ENCODE measurements at regions not wholly inside any gene's neighbourhood (a gene's known extent, or its start where the extent isn't known, plus 50 kb on each side); places are given as distances from the start of the nearest gene placed in this dataset.

DNA sequence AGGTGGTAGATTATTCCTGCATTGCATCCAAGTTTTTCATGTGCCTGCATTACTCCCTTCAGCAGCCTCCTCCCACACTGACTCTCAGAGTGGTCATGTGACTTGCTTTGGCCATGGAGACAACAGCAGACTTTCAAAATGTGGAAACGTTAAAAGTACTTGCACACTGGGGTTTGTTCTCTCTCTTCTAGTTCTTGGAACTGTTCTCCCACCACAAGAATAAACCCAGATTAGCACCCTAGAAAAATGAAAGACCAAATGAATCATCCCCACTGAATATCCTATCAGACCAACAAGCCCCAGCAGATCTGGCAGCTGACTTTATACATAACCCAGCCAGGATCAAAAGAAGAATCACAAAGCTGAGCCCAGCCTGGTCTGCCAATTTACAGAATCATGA is 398.5 kb downstream of the VPS13C start:
- no peaks in the 10 kb centered on the region for H3K4me1 ChIP-seq (ENCODE audit: control insufficient read depth in 1 of 2, insufficient read depth in 2 of 2, low read length in 2 of 2)
- no peaks in the 10 kb centered on the region for H3K9me3 ChIP-seq (ENCODE audit: control insufficient read depth in 1 of 2, insufficient read depth in 1 of 2, low read depth in 1 of 2, low read length in 2 of 2)
- intact Hi-C loops (cut with micrococcal nuclease), result no loop called here
- ATAC-seq (no peak), DNase-seq (ENCODE audit: low read depth, low spot score) (no peak)
- TF ChIP-seq POLR2A (IDR thresholded peaks at IDR 0.05; ENCODE audit: borderline replicate concordance, extremely low read depth, insufficient read depth, insufficient read length) (no peak), FOSL1 (IDR thresholded peaks at IDR 0.05; ENCODE audit: low read depth) (no peak)
- H3K4me3 ChIP-seq (replicated peaks in 1 of 2; ENCODE audit: low read depth in 1 of 2, low read length in 2 of 2), result no peak overlapping the region
- CTCF ChIA-PET, result no interaction called here
- H3K27me3 ChIP-seq (ENCODE audit: insufficient read depth, low read length), result peaks cover 7% of the 10 kb centered on the region
- BruUV-seq (replicated peaks), result no TSS peak
- H3K9ac ChIP-seq (ENCODE audit: low read length), result no peak overlapping the region
- no peaks in the 10 kb centered on the region for H3K9me2 ChIP-seq (ENCODE audit: insufficient read depth)
- RAD21 ChIA-PET (ENCODE audit: low non-redundant PET in 1 of 2, low total read pairs in 2 of 2, uncharacterized antibody in 2 of 2, unreplicated experiment in 2 of 2), result no interaction called here
- no peaks in the 10 kb centered on the region for H3K36me3 ChIP-seq (ENCODE audit: control insufficient read depth in 1 of 2, insufficient read depth in 2 of 2, low read length in 2 of 2)
- no peak overlapping the region for H3K27ac ChIP-seq (ENCODE audit: low read depth, low read length)
- H3K4me2 ChIP-seq (ENCODE audit: low read length), result no peak overlapping the region
- POLR2A ChIA-PET, result no interaction called here
- H3K79me2 ChIP-seq (ENCODE audit: insufficient read depth, low read length), result no peaks in the 10 kb centered on the region
- no peaks in the 10 kb centered on the region for H4K20me1 ChIP-seq (ENCODE audit: insufficient read depth)
- H2AFZ ChIP-seq (ENCODE audit: low read depth, low read length, poor library complexity, severe bottlenecking), result no peak overlapping the region

GRCh38 chr15:61660579-61660978 is 399.7 kb downstream of the VPS13C start:
- H3K4me1 ChIP-seq (ENCODE audit: control insufficient read depth in 1 of 2, insufficient read depth in 2 of 2, low read length in 2 of 2), result no peaks in the 10 kb centered on the region
- no peak overlapping the region for H3K4me2 ChIP-seq (ENCODE audit: low read length)
- ATAC-seq (no peak), DNase-seq (ENCODE audit: low read depth, low spot score) (no peak)
- TF ChIP-seq CBX3 (IDR thresholded peaks at IDR 0.05; ENCODE audit: low read depth), result no peak
- no peak for TF ChIP-seq SRF (IDR thresholded peaks at IDR 0.05; ENCODE audit: low read depth)
- TF ChIP-seq ATF3 (IDR thresholded peaks at IDR 0.05), result no peak
- TF ChIP-seq POLR2AphosphoS5 (IDR thresholded peaks at IDR 0.05; ENCODE audit: low read depth, low read length), result no peak
- TF ChIP-seq EZH2phosphoT487 (IDR thresholded peaks at IDR 0.05; ENCODE audit: borderline replicate concordance), result no peak
- no peak for TF ChIP-seq CEBPB (IDR thresholded peaks at IDR 0.05; ENCODE audit: low read depth)
- TF ChIP-seq EZH2 (IDR thresholded peaks at IDR 0.05), result no peak
- CTCF ChIA-PET, result no interaction called here
- no peaks in the 10 kb centered on the region for H3K9me3 ChIP-seq (ENCODE audit: control insufficient read depth in 1 of 2, insufficient read depth in 1 of 2, low read depth in 1 of 2, low read length in 2 of 2)
- no peaks in the 10 kb centered on the region for H3K36me3 ChIP-seq (ENCODE audit: control insufficient read depth in 1 of 2, insufficient read depth in 2 of 2, low read length in 2 of 2)
- no peak overlapping the region for H3K4me3 ChIP-seq (replicated peaks in 1 of 2; ENCODE audit: low read depth in 1 of 2, low read length in 2 of 2)
- RAD21 ChIA-PET (ENCODE audit: low non-redundant PET in 1 of 2, low total read pairs in 2 of 2, uncharacterized antibody in 2 of 2, unreplicated experiment in 2 of 2), result no interaction called here
- peaks cover 7% of the 10 kb centered on the region for H3K27me3 ChIP-seq (ENCODE audit: insufficient read depth, low read length)
- intact Hi-C loops (cut with micrococcal nuclease), result no loop called here
- no peak overlapping the region for H3K27ac ChIP-seq (ENCODE audit: low read depth, low read length)
- no peak overlapping the region for H3K9ac ChIP-seq (ENCODE audit: low read length)
- no peaks in the 10 kb centered on the region for H4K20me1 ChIP-seq (ENCODE audit: insufficient read depth)
- H2AFZ ChIP-seq (ENCODE audit: low read depth, low read length, poor library complexity, severe bottlenecking), result no peak overlapping the region
- H3K9me2 ChIP-seq (ENCODE audit: insufficient read depth), result no peaks in the 10 kb centered on the region
- BruUV-seq (replicated peaks), result no TSS peak
- no peaks in the 10 kb centered on the region for H3K79me2 ChIP-seq (ENCODE audit: insufficient read depth, low read length)
- POLR2A ChIA-PET, result no interaction called here
